Activated CD4-positive, alpha-beta T cell treated with anti-CD3 and anti-CD28 coated beads for 24 hours (primary cell): ENCODE measurements at regions not wholly inside any gene's neighbourhood (a gene's known extent, or its start where the extent isn't known, plus 50 kb on each side); places are given as distances from the start of the nearest gene placed in this dataset.

Experiments
- DNase-seq, 2 donors: peaks; one replicate each; pipeline ENCODE4 v3.0.0-alpha.2; 2020; ENCODE audit warnings: low read depth in 2 of 2

- no peak for DNase-seq
Measured at GRCh38 chr13:105937451-105937850, 598.0 kb downstream of the EFNB2 start.

- DNase-seq: no peak
Measured at GRCh38 chr13:105936816-105937215, 598.6 kb downstream of the EFNB2 start.

GRCh38 chr13:105929505-105929904 lies 606.0 kb downstream of the EFNB2 start:
- no peak for DNase-seq

GRCh38 chr13:105928901-105929300 lies 606.6 kb downstream of the EFNB2 start:
- no peak for DNase-seq

- DNase-seq: no peak
Measured at GRCh38 chr13:105928048-105928447, 607.4 kb downstream of the EFNB2 start.

GRCh38 chr13:105925496-105925895 lies 610.0 kb downstream of the EFNB2 start:
- no peak for DNase-seq

- no peak for DNase-seq
Measured at GRCh38 chr13:105921711-105922110, 613.8 kb downstream of the EFNB2 start.

- DNase-seq: no peak
Measured at GRCh38 chr13:105920370-105920769, 615.1 kb downstream of the EFNB2 start.

GRCh38 chr13:105918842-105919741 lies 616.4 kb downstream of the EFNB2 start:
- DNase-seq: no peak

- DNase-seq: no peak
Measured at GRCh38 chr13:105915146-105915850, 620.2 kb downstream of the EFNB2 start.

- no peak for DNase-seq
Measured at GRCh38 chr13:105914291-105915036, 621.0 kb downstream of the EFNB2 start.

GRCh38 chr13:105908586-105908985 lies 626.9 kb downstream of the EFNB2 start:
- DNase-seq: no peak

GRCh38 chr13:105907319-105908019 lies 628.0 kb downstream of the EFNB2 start:
- DNase-seq: no peak

- DNase-seq: no peak
Measured at GRCh38 chr13:105906746-105907145, 628.7 kb downstream of the EFNB2 start.

- DNase-seq: no peak
Measured at GRCh38 chr13:105904034-105904742, 631.3 kb downstream of the EFNB2 start.

GRCh38 chr13:105902396-105902795 lies 633.1 kb downstream of the EFNB2 start:
- no peak for DNase-seq

- DNase-seq: no peak
Measured at GRCh38 chr13:105897575-105897974, 637.9 kb downstream of the EFNB2 start.

GRCh38 chr13:105894697-105895096 lies 640.8 kb downstream of the EFNB2 start:
- no peak for DNase-seq

GRCh38 chr13:105890509-105890908 lies 645.0 kb downstream of the EFNB2 start:
- no peak for DNase-seq

GRCh38 chr13:105878119-105878700 lies 657.3 kb downstream of the EFNB2 start:
- DNase-seq: no peak

GRCh38 chr13:105874814-105875213 lies 660.6 kb downstream of the EFNB2 start:
- DNase-seq: no peak
